ENCODE measurements at regions not wholly inside any gene's neighbourhood (a gene's known extent, or its start where the extent isn't known, plus 50 kb on each side); places are given as distances from the start of the nearest gene placed in this dataset.

- TF ChIP-seq EZH2 (IDR thresholded peaks at IDR 0.05) (no peak), FOXP2 (optimal IDR thresholded peaks at IDR 0.05; ENCODE audit: control extremely low read depth, extremely low read length, insufficient read depth) (no peak), POLR2AphosphoS5 (IDR thresholded peaks at IDR 0.05; ENCODE audit: borderline replicate concordance, low read depth, low read length) (no peak)
Measured at GRCh38 chr11:92453055-92453454, 228.4 kb downstream of the FAT3 start.

Data from SK-N-MC (cell line).